PC-9 (cell line): ENCODE measurements at regions not wholly inside any gene's neighbourhood (a gene's known extent, or its start where the extent isn't known, plus 50 kb on each side); places are given as distances from the start of the nearest gene placed in this dataset.

Experiments used
- BruUV-seq: library from RNA; stranded (reverse); fragments of 400-500 nt; replicated peaks from 2 replicates; lab custom pipeline; 2021; lab: Mats Ljungman, UMichigan
- CTCF ChIA-PET: fragments of 300-600 bp; sonication (Branson Sonifier 250); formaldehyde crosslinking; loops from one replicate; lab custom pipeline; 2022; ENCODE audit warnings: antibody characterized with exemption; lab: Charles Lee
- POLR2A ChIA-PET: fragments of 300-600 bp; sonication (Branson Sonifier 250); formaldehyde crosslinking; loops from one replicate; lab custom pipeline; 2022; ENCODE audit warnings: antibody characterized with exemption; ENCODE audit not compliant: unreplicated experiment; lab: Charles Lee
- DNase-seq, 2 experiments: peaks; one replicate each; pipeline versions ENCODE4 v3.0.0 to v3.0.0-alpha.2; 2015 to 2022; ENCODE audit warnings: mixed read lengths in 1 of 2
- H2AFZ ChIP-seq: fragments of 200-600 bp; sonication (generic); 2 replicates; pipeline ENCODE4 v1.8.1; 2017; ENCODE audit warnings: antibody characterized with exemption
- H3F3A ChIP-seq: fragments of 200-600 bp; sonication (generic); 2 replicates; pipeline ENCODE4 v1.8.1; 2017; ENCODE audit warnings: antibody characterized with exemption, mild to moderate bottlenecking, low read depth; ENCODE audit not compliant: insufficient read depth
- H3K27ac ChIP-seq: fragments of 200-600 bp; sonication (generic); 2 replicates; pipeline ENCODE4 v1.6.1; 2016; ENCODE audit warnings: mixed run types
- H3K27me3 ChIP-seq: fragments of 200-600 bp; sonication (generic); 2 replicates; pipeline ENCODE4 v1.6.1; 2016; ENCODE audit warnings: low read depth, mixed run types; ENCODE audit not compliant: insufficient read depth
- H3K36me3 ChIP-seq: fragments of 200-600 bp; sonication (generic); 2 replicates; pipeline ENCODE4 v1.6.1; 2016; ENCODE audit warnings: low read depth, mixed run types
- H3K4me1 ChIP-seq: fragments of 200-600 bp; sonication (generic); replicated peaks from 2 replicates; pipeline ENCODE4 v1.6.1; 2016; ENCODE audit warnings: mixed run types; ENCODE audit not compliant: insufficient read depth
- H3K4me2 ChIP-seq: fragments of 200-600 bp; sonication (generic); 2 replicates; pipeline ENCODE4 v1.6.1; 2017; ENCODE audit warnings: mixed run types
- H3K4me3 ChIP-seq: fragments of 200-600 bp; sonication (generic); 2 replicates; pipeline ENCODE4 v1.6.1; 2016; ENCODE audit warnings: mixed run types
- H3K79me2 ChIP-seq: fragments of 200-600 bp; sonication (generic); 2 replicates; pipeline ENCODE4 v1.6.1; 2017; ENCODE audit warnings: low read depth, mixed run types
- H3K9me2 ChIP-seq: fragments of 200-600 bp; sonication (generic); 2 replicates; pipeline ENCODE4 v1.8.1; 2017; ENCODE audit warnings: mild to moderate bottlenecking; ENCODE audit not compliant: insufficient read depth
- H3K9me3 ChIP-seq: fragments of 200-600 bp; sonication (generic); 2 replicates; pipeline ENCODE4 v1.8.1; 2016; ENCODE audit warnings: low read depth; ENCODE audit not compliant: insufficient read depth
- H4K20me1 ChIP-seq: fragments of 200-600 bp; sonication (generic); 2 replicates; pipeline ENCODE4 v1.8.1; 2017; ENCODE audit not compliant: insufficient read depth
- EZH2 ChIP-seq: fragments of 200-600 bp; sonication (generic); IDR thresholded peaks from 2 replicates; pipeline ENCODE4 v1.8.0; 2017; ENCODE audit warnings: antibody characterized with exemption, low read depth
- intact Hi-C: fragments of 100-400 bp; cut with micrococcal nuclease; formaldehyde crosslinking; loops from one replicate; pipeline ENCODE4 v1.10.0; 2022; ENCODE audit not compliant: unreplicated experiment
- TF ChIP-seq, protein P1 (sequence below): fragments of 200-600 bp; sonication (generic); conservative IDR thresholded peaks from 2 replicates; pipeline ENCODE4 v1.6.1; 2017; ENCODE audit warnings: mixed run types, antibody characterized with exemption, mild to moderate bottlenecking, moderate library complexity

DNA sequence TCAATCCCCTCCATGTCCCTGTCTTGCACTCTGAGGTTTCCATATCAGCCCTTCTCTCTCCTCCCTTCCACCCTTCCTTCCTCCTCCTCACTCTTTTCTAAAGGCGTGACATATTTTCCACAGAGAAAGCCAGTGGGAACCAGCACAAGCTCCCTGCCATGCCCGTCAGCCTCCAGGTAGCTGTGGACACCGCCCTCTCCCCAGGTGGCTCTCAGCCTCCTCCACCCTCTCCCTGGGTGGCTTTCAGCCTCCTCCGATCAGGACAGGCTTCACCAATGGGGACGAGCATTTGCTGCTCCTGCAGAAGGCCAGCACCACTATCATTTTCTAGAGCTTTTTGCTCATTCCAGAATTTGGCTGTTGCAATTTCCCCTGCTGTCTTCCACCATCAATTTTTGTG, 236.6 kb downstream of the GADD45G start:
- no peak for DNase-seq
- CTCF ChIA-PET: no interaction called here
- no peaks in the 10 kb centered on the region for H3K9me3 ChIP-seq

DNA sequence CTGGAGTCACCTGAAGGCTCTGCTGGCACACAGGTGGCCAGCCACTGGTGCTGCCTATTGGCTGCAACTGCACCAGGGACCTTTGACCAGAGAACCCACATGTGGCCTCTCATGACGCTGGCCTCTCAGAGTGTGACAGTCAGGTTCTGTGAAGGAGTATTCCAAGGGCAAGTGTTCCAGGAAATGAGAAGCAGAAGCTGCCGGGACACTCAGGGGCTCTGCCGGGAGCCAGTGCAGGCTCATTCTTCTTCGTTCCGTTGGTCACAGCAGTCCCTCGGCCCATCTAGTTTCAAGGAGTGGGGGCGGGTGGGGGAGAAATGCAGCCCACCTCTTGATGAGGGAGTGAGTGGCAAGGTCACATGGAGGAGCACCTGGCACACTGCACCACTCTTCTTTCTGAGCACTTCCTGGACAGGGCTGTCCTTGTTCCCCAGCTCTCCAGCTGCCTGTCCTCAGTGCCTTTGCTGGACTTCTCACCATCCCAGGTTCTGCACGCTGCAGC, 237.5 kb downstream of the GADD45G start:
- intact Hi-C loops: no loop called here
- Histone ChIP-seq H2AFZ (no peak overlapping the region), H3K27me3 (peaks cover 99% of the 10 kb centered on the region), H3K4me3 (no peak overlapping the region), H3K27ac (no peak overlapping the region), H3K4me1 (no peaks in the 10 kb centered on the region), H3K4me2 (no peak overlapping the region), H3K36me3 (no peaks in the 10 kb centered on the region), H3K9me2 (no peaks in the 10 kb centered on the region), H3K9me3 (no peaks in the 10 kb centered on the region), H3K79me2 (no peaks in the 10 kb centered on the region), H4K20me1 (no peaks in the 10 kb centered on the region), H3F3A (no peaks in the 10 kb centered on the region)
- DNase-seq: no peak
- ChIA-PET POLR2A (no interaction called here), CTCF (no interaction called here)
- TF ChIP-seq, protein P1, sequence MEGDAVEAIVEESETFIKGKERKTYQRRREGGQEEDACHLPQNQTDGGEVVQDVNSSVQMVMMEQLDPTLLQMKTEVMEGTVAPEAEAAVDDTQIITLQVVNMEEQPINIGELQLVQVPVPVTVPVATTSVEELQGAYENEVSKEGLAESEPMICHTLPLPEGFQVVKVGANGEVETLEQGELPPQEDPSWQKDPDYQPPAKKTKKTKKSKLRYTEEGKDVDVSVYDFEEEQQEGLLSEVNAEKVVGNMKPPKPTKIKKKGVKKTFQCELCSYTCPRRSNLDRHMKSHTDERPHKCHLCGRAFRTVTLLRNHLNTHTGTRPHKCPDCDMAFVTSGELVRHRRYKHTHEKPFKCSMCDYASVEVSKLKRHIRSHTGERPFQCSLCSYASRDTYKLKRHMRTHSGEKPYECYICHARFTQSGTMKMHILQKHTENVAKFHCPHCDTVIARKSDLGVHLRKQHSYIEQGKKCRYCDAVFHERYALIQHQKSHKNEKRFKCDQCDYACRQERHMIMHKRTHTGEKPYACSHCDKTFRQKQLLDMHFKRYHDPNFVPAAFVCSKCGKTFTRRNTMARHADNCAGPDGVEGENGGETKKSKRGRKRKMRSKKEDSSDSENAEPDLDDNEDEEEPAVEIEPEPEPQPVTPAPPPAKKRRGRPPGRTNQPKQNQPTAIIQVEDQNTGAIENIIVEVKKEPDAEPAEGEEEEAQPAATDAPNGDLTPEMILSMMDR: no peak
- no peak for TF ChIP-seq EZH2
- BruUV-seq: no TSS peak

More for the DNA sequence above, 236.6 kb downstream of the GADD45G start:
- Histone ChIP-seq H3K36me3 (no peaks in the 10 kb centered on the region), H3K27me3 (peaks cover 99% of the 10 kb centered on the region), H2AFZ (no peak overlapping the region), H3K79me2 (no peaks in the 10 kb centered on the region), H3K4me2 (no peak overlapping the region), H3F3A (no peaks in the 10 kb centered on the region), H3K9me2 (no peaks in the 10 kb centered on the region), H3K4me1 (no peaks in the 10 kb centered on the region), H3K4me3 (no peak overlapping the region), H3K27ac (no peak overlapping the region), H4K20me1 (no peaks in the 10 kb centered on the region)
- POLR2A ChIA-PET: no interaction called here
- TF ChIP-seq, protein P1: no peak
- TF ChIP-seq EZH2: no peak
- intact Hi-C loops: no loop called here
- BruUV-seq: no TSS peak

DNA sequence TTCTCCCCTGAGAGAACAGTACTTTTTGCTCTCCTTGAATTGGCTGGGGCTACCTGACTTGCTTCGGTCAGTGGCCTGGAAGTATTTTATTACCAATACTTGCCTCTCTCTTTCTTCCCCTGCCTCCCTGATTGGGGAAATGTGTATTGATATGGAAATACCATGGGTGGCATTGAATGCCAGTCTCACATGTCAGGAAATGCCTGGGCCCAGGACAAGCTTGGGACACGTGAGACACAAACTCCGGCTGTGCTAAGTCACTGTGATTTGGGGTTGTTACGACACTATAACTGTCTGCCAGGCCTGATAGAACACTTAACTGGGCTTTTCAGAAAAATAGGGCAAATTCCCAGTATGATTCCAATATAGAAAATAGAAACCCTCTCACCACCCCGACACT, 238.3 kb downstream of the GADD45G start:
- ChIA-PET CTCF (no interaction called here), POLR2A (no interaction called here)
- intact Hi-C loops: no loop called here
- H3K4me3 ChIP-seq: no peak overlapping the region
- no peak overlapping the region for H3K27ac ChIP-seq
- H3K36me3 ChIP-seq: no peaks in the 10 kb centered on the region
- H3K9me2 ChIP-seq: no peaks in the 10 kb centered on the region
- TF ChIP-seq, protein P1: no peak
- no peak for TF ChIP-seq EZH2
- no peaks in the 10 kb centered on the region for H4K20me1 ChIP-seq
- no peak overlapping the region for H2AFZ ChIP-seq
- no peaks in the 10 kb centered on the region for H3K9me3 ChIP-seq
- no peaks in the 10 kb centered on the region for H3K4me1 ChIP-seq
- no TSS peak for BruUV-seq
- no peaks in the 10 kb centered on the region for H3F3A ChIP-seq
- H3K27me3 ChIP-seq: peaks cover 99% of the 10 kb centered on the region
- DNase-seq: no peak
- H3K4me2 ChIP-seq: no peak overlapping the region
- H3K79me2 ChIP-seq: no peaks in the 10 kb centered on the region
